Midbrain (tissue), 1 donor: ENCODE measurements at regions not wholly inside any gene's neighbourhood (a gene's known extent, or its start where the extent isn't known, plus 50 kb on each side); places are given as distances from the start of the nearest gene placed in this dataset.

Source experiments
- DNase-seq: peaks from one replicate; lab custom pipeline; 2025; lab: John Stamatoyannopoulos, UW

DNA sequence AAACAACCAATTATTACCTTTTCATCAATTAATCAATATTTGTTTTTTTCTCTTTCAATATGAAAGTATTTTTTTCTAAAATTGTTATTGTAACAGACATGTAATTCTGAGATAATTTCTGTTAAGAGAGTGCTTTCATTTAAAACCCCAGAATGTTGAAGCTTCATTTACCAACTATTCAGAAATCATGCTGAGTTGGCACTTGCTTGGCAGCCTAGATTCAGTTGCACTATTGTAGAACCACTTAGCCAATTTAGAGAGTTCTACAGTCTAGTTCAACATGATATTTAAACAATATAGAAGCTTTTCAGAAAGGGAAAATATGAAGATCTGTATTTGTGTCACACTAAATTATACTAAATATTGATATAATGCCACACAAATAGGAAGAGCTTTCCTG lies 56.1 kb upstream of the NKAIN2 start:
- DNase-seq = no peak

DNA sequence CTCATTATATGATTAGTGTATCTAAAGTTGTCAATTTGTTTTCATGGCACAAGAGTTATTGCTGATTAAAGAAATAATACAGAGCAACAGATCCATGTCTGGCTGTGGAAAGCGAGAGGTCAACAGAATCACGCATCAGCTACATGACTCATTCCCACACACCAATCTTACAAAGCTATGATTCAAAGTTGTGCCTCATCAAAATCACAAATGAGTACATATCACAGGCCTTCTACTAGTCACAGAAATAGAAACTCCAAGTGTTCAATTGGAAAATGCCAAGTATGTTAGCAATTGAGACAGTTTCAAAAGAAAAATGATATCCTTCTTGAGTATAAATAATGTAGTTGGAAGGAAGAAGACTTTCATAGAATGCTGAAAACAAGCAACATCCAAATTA lies 57.8 kb upstream of the NKAIN2 start:
- DNase-seq = no peak

GRCh38 chr6:123744840-123745239 lies 58.8 kb upstream of the NKAIN2 start:
- no peak for DNase-seq

GRCh38 chr6:123742626-123743025 lies 61.0 kb upstream of the NKAIN2 start:
- DNase-seq = no peak

DNA sequence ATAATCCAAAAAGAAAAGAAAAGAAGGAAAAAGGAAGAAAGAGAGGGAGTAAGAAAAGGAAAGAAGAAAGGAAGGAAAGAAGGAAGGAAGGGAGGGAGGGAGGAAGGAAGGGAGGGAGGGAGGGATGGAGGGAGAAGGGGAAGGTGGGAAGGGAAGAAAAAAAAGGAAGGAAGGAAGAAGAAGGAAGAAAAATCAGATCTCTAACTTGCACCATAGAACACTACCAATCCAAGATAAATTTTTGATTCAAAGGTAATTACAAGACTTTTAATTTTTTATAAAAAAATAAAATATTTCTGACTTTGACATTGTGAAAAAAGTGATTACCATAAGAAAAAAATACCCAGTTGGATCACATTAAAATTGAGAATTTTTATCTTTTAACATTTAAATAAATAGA lies 70.5 kb upstream of the NKAIN2 start:
- no peak for DNase-seq

- DNase-seq = no peak
Measured at GRCh38 chr6:123716506-123716905, 79.8 kb upstream of the TRDN start.

GRCh38 chr6:123715006-123715863 lies 78.5 kb upstream of the TRDN start:
- DNase-seq = peak; percentile 39

DNA sequence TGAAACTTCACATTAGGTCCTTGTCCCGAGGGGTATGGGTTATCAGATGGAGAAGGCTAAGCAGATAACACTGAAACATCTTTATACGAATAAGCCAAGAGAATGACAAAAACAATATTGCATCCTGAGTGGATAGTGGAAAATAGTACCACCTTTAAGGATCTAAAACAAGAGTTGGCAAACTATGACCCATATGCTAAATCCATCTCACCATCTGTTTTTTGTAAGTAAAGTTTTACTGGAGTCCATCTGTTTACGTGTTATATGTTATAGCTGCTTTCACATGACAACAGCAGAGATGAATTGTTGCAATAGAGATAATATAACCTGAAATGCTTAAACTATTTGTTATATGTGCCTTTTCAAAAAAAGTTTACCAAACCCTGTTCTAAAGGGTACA lies 76.1 kb upstream of the TRDN start:
- no peak for DNase-seq

DNA sequence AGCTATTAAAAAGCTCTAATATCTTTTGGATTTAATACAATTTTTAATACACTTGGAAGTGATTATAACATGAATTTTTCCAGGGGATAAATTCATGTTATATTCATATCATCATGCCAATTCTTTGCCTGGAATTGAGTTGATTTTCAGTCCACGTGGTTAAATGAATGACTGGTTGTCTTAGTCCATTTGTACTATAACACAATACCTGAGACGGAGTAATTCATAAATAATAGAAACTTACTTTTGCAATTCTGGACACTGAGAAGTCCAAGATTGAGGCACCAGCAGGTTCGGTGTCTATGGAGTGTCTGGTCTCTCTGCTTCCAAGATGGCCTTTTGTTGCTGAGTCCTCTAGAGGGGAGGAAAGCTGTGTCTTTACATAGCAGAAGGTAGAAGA lies 66.2 kb upstream of the TRDN start:
- DNase-seq = no peak

GRCh38 chr6:123687864-123688263 lies 51.1 kb upstream of the TRDN start:
- DNase-seq = no peak
